Cardiac muscle cell (in vitro differentiated cells and primary cell): ENCODE measurements at regions not wholly inside any gene's neighbourhood (a gene's known extent, or its start where the extent isn't known, plus 50 kb on each side); places are given as distances from the start of the nearest gene placed in this dataset.

Source experiments
- DNase-seq, 2 donors: peaks; one replicate each; pipeline versions ENCODE4 v3.0.0 to v3.0.0-alpha.2; 2010 to 2017; ENCODE audit warnings: low read depth in 1 of 2, low spot score in 1 of 2
- H3K27ac ChIP-seq: fragments of 200-600 bp; sonication (generic); 2 replicates; pipeline ENCODE4 v1.5.1; 2016
- H3K27me3 ChIP-seq: fragments of 200-600 bp; sonication (generic); 2 replicates; pipeline ENCODE4 v1.6.0; 2016; ENCODE audit warnings: control low read depth
- H3K36me3 ChIP-seq: fragments of 200-600 bp; sonication (generic); 2 replicates; pipeline ENCODE4 v1.5.1; 2016; ENCODE audit warnings: control low read depth
- H3K4me1 ChIP-seq: fragments of 200-600 bp; sonication (generic); 2 replicates; pipeline ENCODE4 v1.8.1; 2017; ENCODE audit warnings: low read depth, mild to moderate bottlenecking, mixed run types
- H3K4me3 ChIP-seq: fragments of 200-600 bp; sonication (generic); 2 replicates; pipeline ENCODE4 v1.5.1; 2016; ENCODE audit warnings: mild to moderate bottlenecking
- H3K9me3 ChIP-seq: fragments of 200-600 bp; sonication (generic); 2 replicates; pipeline ENCODE4 v1.5.1; 2017; ENCODE audit warnings: low read depth, mild to moderate bottlenecking, control low read depth
- TF ChIP-seq, protein P1 (sequence below): IDR thresholded peaks from 2 replicates; pipeline ENCODE4 v1.5.1; 2012; ENCODE audit warnings: low read depth, mild to moderate bottlenecking, low read length

DNA sequence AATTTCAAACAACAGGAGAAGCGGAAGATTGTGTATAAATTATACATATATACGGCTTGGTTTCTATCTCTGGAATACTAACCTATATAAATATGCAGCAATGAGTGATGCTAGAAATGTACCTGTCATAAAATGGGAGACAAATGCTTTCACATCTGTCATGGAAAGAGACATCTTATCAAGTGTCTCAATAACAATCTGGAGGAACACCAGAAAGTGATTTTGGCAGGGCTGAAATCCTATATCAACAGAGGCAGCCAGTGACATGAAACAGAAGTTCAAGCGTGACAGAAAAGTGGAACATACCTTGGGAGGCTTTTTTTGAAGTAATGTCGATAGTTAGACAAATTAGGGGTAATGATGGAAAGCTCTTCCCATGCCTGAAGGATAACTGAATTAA is 834.6 kb downstream of the JRKL start:
- Histone ChIP-seq H3K27ac (peak overlapping the region; percentile 64), H3K36me3 (no peaks in the 10 kb centered on the region), H3K27me3 (no peaks in the 10 kb centered on the region), H3K4me1 (peaks cover 17% of the 10 kb centered on the region), H3K9me3 (no peaks in the 10 kb centered on the region), H3K4me3 (no peak overlapping the region)
- no peak for DNase-seq
- TF ChIP-seq, protein P1, sequence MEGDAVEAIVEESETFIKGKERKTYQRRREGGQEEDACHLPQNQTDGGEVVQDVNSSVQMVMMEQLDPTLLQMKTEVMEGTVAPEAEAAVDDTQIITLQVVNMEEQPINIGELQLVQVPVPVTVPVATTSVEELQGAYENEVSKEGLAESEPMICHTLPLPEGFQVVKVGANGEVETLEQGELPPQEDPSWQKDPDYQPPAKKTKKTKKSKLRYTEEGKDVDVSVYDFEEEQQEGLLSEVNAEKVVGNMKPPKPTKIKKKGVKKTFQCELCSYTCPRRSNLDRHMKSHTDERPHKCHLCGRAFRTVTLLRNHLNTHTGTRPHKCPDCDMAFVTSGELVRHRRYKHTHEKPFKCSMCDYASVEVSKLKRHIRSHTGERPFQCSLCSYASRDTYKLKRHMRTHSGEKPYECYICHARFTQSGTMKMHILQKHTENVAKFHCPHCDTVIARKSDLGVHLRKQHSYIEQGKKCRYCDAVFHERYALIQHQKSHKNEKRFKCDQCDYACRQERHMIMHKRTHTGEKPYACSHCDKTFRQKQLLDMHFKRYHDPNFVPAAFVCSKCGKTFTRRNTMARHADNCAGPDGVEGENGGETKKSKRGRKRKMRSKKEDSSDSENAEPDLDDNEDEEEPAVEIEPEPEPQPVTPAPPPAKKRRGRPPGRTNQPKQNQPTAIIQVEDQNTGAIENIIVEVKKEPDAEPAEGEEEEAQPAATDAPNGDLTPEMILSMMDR = no peak

DNA sequence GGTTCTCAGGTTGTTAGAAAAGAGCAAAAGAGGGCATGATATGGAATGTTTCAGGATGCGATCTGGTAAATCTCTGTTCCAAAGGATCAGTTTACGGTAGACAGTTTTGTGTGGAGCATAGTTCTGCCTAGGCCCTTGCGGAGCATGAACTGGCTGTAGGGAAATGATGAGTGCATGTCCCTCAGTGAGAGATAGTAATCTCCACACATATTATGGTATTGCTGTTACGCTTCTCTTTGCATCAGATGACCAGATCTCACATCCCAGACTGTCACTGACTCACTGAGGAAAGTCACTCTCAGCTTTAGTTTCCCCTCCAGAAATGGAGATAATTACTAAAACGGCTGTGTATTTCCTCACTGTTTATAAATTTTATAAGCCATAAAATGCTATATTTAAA is 836.0 kb downstream of the JRKL start:
- Histone ChIP-seq H3K4me3 (no peak overlapping the region), H3K27ac (peak overlapping the region; percentile 64), H3K9me3 (no peaks in the 10 kb centered on the region), H3K36me3 (no peaks in the 10 kb centered on the region), H3K27me3 (no peaks in the 10 kb centered on the region), H3K4me1 (peaks cover 17% of the 10 kb centered on the region)
- no peak for DNase-seq
- TF ChIP-seq, protein P1 = no peak

DNA sequence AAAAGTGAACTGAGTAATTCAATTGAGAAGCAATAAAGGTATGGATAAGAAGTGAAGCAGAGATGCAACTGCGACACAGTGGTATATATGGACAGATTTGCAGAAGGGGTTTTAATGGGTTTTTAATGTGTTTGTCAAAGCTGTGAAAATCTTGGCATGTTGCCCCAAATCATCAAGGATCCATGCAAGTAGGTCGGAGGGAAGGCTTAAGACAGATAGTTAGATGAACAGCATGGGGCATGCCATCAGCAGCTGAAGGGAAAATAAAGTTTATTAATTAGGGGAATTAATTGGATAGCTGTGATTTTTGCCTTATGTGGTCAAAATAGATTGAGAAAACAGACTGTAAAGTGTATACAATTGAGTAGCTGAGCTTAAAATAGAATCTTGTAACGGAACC is 840.1 kb downstream of the JRKL start:
- Histone ChIP-seq H3K4me3 (no peak overlapping the region), H3K27me3 (no peaks in the 10 kb centered on the region), H3K9me3 (no peaks in the 10 kb centered on the region), H3K4me1 (peaks cover 3% of the 10 kb centered on the region), H3K36me3 (no peaks in the 10 kb centered on the region), H3K27ac (no peak overlapping the region)
- DNase-seq = no peak
- TF ChIP-seq, protein P1 = no peak

DNA sequence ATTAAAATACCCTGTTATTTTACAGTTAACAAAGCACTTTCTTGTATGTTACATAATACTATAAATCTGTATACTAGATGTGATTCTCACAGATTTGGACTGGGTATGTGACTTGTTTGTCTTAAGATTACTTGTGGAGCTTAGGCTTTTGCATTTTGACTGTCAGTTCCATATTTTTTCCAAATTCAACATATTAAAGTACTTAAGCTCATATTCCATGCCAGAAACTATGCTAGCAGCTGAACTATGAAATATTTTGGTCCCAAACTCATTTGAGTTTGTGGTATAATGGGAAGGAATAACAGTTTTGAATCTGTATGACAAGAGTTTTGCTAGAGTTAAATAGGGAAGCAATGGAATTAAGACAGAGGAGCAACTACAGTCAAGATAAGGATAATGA is 841.4 kb downstream of the JRKL start:
- Histone ChIP-seq H3K4me1 (no peaks in the 10 kb centered on the region), H3K4me3 (no peak overlapping the region), H3K27ac (no peak overlapping the region), H3K9me3 (no peaks in the 10 kb centered on the region), H3K27me3 (no peaks in the 10 kb centered on the region), H3K36me3 (no peaks in the 10 kb centered on the region)
- no peak for DNase-seq
- TF ChIP-seq, protein P1 = no peak

DNA sequence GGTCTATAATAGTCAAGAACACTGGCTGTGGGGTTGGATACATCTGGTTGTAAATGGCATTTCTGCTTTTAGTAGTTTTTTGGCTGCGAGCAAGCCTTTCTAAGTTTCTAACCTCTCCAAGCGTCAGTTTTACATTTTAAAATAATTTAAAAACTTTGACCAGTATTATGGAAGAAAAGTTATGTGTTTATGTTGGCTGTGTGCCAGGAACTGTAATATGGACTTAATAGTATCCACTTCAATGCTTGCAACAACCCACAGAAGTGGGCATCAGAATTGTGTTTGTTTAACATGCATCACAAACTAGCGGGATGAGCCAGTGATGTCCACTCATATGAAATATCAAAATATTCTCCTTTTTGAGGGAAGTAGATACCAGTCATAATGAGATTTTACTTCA is 844.2 kb downstream of the JRKL start:
- H3K4me1 ChIP-seq = no peaks in the 10 kb centered on the region
- H3K9me3 ChIP-seq = no peaks in the 10 kb centered on the region
- DNase-seq = no peak
- H3K4me3 ChIP-seq = no peak overlapping the region
- TF ChIP-seq, protein P1 = no peak
- no peaks in the 10 kb centered on the region for H3K36me3 ChIP-seq
- H3K27me3 ChIP-seq = no peaks in the 10 kb centered on the region
- no peak overlapping the region for H3K27ac ChIP-seq

DNA sequence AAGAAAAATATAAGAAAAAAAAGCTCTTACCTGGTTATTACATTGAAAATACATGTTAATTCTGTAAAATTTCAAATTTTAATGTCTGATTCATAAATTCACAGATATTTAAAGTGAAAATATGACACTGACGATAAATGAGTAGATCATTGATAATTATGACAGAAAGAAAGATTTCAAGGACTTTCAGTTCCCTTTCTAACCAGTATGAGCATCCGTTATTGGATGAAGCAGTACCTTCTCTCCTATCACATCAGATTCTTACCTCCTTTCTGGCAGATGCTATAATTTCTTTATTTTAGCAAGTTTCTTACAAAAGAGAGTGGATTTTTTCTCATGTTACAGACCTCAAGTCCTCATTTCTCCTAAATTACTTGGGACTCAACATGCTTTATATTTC is 847.3 kb downstream of the JRKL start:
- no peaks in the 10 kb centered on the region for H3K9me3 ChIP-seq
- DNase-seq = no peak
- no peak overlapping the region for H3K4me3 ChIP-seq
- H3K4me1 ChIP-seq = no peaks in the 10 kb centered on the region
- no peaks in the 10 kb centered on the region for H3K27me3 ChIP-seq
- no peaks in the 10 kb centered on the region for H3K36me3 ChIP-seq
- TF ChIP-seq, protein P1 = no peak
- no peak overlapping the region for H3K27ac ChIP-seq
